GM10266 (cell line): ENCODE measurements at regions not wholly inside any gene's neighbourhood (a gene's known extent, or its start where the extent isn't known, plus 50 kb on each side); places are given as distances from the start of the nearest gene placed in this dataset.

Experiments
- DNase-seq: peaks from one replicate; pipeline ENCODE4 v3.0.0; 2012; ENCODE audit errors: extremely low spot score
- TF ChIP-seq, protein P1 (sequence below): IDR thresholded peaks from 2 replicates; pipeline ENCODE4 v1.5.1; 2012; ENCODE audit warnings: mild to moderate bottlenecking, low read depth; ENCODE audit not compliant: control insufficient read depth, insufficient read depth; ENCODE audit errors: missing control alignments

GRCh38 chr6:71405416-71405815 is 116.8 kb downstream of the OGFRL1 start:
- DNase-seq: no peak
- TF ChIP-seq, protein P1, sequence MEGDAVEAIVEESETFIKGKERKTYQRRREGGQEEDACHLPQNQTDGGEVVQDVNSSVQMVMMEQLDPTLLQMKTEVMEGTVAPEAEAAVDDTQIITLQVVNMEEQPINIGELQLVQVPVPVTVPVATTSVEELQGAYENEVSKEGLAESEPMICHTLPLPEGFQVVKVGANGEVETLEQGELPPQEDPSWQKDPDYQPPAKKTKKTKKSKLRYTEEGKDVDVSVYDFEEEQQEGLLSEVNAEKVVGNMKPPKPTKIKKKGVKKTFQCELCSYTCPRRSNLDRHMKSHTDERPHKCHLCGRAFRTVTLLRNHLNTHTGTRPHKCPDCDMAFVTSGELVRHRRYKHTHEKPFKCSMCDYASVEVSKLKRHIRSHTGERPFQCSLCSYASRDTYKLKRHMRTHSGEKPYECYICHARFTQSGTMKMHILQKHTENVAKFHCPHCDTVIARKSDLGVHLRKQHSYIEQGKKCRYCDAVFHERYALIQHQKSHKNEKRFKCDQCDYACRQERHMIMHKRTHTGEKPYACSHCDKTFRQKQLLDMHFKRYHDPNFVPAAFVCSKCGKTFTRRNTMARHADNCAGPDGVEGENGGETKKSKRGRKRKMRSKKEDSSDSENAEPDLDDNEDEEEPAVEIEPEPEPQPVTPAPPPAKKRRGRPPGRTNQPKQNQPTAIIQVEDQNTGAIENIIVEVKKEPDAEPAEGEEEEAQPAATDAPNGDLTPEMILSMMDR: no peak

- DNase-seq: no peak
- TF ChIP-seq, protein P1: no peak
These were observed 118.6 kb downstream of the OGFRL1 start for GRCh38 chr6:71406865-71407860.

DNA sequence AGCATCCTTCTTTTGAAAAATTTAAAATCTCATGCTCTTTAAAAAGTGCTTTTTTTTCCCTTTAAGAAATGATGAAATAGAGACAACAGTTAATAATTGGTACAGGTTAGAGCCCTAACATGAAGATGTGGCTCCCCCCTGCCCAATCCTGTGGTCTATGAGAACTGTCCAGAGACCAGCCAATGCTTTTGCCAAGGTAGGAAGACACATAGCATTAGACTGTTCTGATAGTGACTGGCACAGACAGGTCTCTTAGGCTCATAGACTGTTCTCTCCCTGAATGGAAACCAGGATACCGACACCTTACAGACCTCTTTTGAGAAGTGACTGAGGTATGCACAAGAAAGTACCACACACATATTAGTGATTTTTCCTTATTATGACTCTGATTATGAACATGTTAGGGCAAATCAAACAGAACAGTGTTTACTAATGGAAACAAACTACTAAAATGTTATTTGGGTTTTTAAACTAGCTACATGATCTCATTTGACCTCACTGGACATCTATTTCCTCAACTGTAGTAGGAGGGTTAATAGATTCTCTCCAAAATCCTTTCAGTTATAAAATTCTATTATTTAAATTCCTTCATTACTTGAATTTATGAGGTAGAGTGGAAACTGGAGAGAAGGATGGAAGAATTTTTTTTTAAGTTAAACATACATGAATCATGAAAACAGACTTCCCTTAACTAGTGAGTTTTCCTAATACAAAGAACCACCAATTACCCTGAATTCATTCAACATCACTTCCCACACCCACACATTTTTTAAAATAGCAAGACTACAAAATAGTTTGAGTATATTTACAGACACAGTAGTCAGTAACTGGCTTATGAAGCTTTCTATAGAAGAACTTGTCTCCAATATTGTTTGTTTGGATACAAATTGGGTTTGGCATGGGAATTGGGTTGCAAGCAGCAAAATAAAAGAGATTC is 120.4 kb downstream of the OGFRL1 start:
- TF ChIP-seq, protein P1: no peak

GRCh38 chr6:71410164-71410566 is 121.6 kb downstream of the OGFRL1 start:
- DNase-seq: no peak
- TF ChIP-seq, protein P1: no peak

More for the DNA sequence above, 120.4 kb downstream of the OGFRL1 start:
- no peak for DNase-seq

DNA sequence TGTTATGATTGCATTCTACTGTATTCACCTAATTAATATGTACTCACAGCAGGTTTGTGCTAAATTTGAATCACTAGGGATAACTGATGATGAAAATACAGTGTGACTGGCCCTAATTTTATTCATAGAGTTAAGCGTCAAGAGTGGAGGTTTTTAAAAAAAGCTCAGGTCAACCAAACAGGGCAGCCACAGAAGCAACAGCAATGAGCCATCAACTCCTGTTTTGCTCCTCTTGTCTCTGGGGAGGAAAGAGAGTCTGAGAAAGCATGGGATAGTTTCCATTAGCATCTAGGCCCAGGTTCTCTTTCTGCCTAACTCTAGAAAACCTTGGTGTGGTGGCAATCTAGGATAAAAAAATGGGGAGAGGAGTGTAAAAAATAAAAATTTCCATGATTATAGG is 122.1 kb downstream of the OGFRL1 start:
- TF ChIP-seq, protein P1: no peak
- no peak for DNase-seq

DNA sequence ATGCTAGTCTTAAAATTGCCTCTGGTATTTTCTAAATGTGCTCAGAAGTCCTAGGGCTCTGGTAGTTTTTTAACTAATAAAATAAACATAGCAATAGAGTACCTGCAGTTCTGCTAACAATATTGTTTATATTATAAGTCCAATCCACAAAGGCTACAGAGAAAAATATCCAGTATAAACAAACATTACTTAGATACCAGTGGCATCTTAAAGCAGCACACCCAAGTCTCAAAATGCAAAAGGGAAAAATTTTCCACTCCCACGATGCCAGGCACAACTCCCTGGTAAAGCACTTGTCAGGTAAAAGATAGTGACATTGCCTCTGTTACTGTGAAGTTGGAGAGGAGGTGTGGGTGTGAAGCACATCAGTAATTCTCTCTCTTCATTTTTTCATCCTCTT is 123.3 kb downstream of the OGFRL1 start:
- TF ChIP-seq, protein P1: no peak
- DNase-seq: no peak
